HG03378 (cell line): ENCODE measurements at regions not wholly inside any gene's neighbourhood (a gene's known extent, or its start where the extent isn't known, plus 50 kb on each side); places are given as distances from the start of the nearest gene placed in this dataset.
"Not testable (repeated sequence)": the region's sequence is repeated elsewhere in the genome, so short reads cannot be mapped to it uniquely, and the experiment has no call there.

Source experiments
- ATAC-seq: cut with Tn5 transposase; IDR thresholded peaks from one replicate; pipeline ENCODE4 v1.9.1; 2021; ENCODE audit warnings: mild to moderate bottlenecking, moderate library complexity; ENCODE audit not compliant: unreplicated experiment

GRCh38 chr16:85202051-85202601, 89.9 kb upstream of the CIBAR2 start:
- no peak for ATAC-seq

GRCh38 chr16:85202631-85203461, 90.6 kb upstream of the CIBAR2 start:
- ATAC-seq: no peak

DNA sequence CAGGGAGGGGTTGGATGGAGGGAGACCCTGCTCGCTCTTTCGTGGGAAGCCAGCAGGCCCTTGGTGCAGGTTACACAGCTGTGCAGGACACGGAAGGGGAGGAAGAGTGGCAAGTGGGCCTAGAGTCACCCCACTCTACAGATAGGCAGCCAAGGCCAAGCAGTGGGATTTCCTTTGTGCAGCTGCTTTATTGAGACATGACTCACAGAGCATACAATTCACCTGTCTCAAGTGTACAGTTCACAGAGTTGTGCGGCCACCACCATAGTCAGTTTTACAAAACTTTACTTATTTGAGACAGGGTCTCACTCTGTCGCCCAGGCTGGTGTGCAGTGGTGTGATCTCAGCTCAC, 91.2 kb upstream of the CIBAR2 start:
- no peak for ATAC-seq

- ATAC-seq: no peak
These were observed 92.2 kb upstream of the CIBAR2 start for GRCh38 chr16:85204242-85205010.

DNA sequence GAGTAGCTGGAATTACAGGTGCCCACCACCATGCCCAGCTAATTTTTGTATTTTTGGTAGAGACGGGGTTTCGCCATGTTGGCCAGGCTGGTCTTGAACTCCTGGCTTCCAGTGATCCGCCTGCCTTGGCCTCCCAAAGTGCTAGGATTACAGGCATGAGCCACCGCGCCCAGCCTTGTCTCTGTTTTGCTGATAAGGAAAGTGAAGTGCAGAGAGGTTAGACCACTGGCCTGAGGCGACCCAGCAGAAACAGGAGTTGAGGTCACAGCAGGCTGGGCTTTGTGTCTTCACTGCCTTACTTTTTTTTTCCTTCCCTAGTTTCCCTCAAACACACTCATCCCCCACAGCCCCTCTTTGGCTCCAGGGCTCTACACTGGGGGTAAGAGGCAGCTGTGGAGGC, 93.0 kb upstream of the CIBAR2 start:
- ATAC-seq: not testable (repeated sequence)

- ATAC-seq: no peak
These were observed 93.6 kb upstream of the CIBAR2 start for GRCh38 chr16:85205747-85206471.

DNA sequence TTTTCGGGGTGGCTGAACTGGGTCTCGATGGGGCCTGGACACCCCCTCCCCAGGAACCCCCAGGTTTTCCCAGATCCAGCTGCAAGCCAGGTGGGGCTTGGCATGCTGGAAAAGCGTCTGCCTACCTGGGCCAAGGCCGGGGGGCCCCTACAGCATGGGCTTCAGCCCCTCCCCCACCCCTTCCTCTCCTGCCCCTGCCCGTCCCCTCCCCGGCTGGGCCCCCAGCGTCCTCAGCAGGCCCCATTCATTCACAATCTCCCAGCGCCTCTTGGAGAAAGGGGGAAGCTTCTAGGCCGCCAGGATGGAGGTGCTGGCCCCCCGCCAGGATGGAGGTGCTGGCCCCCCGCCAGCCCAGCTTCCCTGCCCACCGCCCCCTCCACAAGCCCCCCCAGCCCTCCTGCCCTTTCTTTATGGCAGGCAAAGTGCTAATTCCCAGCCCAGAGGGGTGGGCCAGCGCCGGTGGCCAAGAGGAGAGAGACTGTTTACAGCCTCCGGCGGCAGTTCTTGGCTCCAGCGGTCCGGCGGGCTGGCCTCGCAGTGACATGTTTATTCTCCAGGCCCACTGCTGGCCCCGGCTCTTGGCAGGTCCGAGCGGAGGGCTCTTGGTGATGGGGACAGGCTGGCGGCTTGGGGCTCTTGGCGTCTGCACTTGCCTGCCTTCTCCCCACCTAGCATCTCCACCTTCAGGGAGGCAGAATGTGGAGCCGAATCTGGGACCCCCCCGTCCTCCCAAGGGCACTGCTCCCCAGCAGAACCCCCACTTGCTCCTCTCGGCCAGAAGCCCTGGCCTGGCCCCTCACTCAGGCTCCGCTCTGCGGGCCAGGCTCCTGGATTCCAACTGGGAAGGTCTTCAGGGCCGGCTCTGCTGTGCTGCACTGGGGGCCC, 94.4 kb upstream of the CIBAR2 start:
- no peak for ATAC-seq

- no peak for ATAC-seq
These were observed 95.2 kb upstream of the CIBAR2 start for GRCh38 chr16:85207357-85207921.

DNA sequence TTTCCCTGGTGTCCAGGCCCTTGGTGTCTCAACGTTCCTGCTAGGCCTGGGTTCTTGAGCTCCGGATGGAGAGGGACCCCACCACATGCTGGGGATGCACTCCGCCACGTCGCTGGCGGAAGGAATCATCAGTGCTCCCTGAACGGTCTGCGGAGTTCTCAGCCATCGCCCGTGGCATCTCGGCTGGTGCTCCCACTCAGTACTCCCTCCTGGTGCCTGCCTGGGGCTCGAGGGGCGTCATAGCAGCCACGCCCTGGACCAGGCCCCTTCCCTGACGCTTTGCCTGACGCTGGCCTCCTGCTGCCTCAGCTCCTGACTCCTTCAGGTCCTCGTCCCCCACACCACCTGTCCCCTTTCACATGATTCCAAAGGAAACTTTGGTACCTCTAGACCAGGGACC, 95.9 kb upstream of the CIBAR2 start:
- ATAC-seq: no peak

GRCh38 chr16:85208643-85209520, 96.6 kb upstream of the CIBAR2 start:
- ATAC-seq: no peak

DNA sequence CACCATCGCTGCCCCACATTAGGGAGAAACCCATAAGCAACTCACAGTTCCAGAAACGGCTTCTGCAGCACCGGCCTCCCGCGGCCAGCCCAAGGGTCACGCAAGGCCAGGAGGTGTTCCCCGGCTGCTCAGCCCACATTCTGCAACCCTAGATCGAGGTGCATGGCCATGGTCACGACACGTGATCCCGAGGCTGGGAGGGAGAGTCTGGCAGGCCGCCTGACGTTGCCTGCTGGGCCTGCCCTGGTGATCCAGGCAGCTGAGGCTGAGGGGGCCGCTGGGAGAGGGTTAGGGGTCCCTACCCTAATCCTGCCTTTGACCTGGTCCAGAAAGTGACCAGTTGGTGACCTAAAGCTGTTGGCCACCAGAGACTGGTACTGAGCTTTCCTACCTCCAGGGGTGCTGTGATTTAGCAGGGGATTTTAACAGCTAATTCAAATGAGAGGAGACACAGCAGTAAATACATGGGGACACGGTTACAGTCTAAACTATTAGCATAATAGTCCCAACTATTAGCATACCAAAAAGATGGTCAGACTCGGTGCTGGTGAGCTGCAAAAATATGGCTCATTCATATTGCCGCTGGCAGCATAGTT, 97.4 kb upstream of the CIBAR2 start:
- ATAC-seq: no peak

- no peak for ATAC-seq
These were observed 98.3 kb upstream of the CIBAR2 start for GRCh38 chr16:85210423-85211169.

DNA sequence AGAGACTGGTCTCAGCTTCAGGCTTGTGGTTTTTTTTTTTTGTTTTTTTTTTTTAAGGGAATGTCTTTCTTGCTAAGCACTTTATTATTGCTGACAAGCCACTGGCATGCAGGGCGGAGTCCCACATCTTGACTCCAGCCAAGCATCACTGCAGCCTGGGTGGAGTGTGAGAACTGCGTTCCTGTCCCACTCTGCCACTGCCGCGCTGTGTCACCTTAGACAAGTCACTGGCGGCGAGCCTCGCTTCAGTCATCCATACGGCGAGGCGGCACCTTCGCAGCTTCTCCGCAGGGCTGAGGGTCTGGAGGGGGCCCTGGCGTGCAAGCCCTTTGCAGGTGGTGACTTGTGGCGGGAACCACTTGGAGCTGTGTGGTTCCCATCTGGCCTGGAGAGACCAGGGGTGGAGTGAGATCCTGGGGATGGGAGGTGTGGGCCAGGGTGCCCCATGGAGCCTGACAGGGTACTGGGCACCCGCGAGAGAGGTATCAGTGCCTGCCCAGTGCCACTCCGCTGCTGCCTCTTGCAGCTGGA, 99.1 kb upstream of the CIBAR2 start:
- ATAC-seq: no peak

- ATAC-seq: no peak
These were observed 101.8 kb upstream of the CIBAR2 start for GRCh38 chr16:85213926-85214675.

- no peak for ATAC-seq
These were observed 103.3 kb upstream of the CIBAR2 start for GRCh38 chr16:85215478-85216118.

GRCh38 chr16:85216522-85217375, 104.5 kb upstream of the CIBAR2 start:
- ATAC-seq: no peak
